Stimulated activated CD8-positive, alpha-beta memory T cell treated with anti-CD3 and anti-CD28 coated beads, Interleukin-4, amount 100 ng/mL, for 4 hours (primary cell): ENCODE measurements at regions not wholly inside any gene's neighbourhood (a gene's known extent, or its start where the extent isn't known, plus 50 kb on each side); places are given as distances from the start of the nearest gene placed in this dataset.

Source experiments
- DNase-seq, 2 donors: peaks; one replicate each; pipeline ENCODE4 v3.0.0-alpha.2; 2020; ENCODE audit warnings: low read depth in 2 of 2, low spot score in 1 of 2

DNA sequence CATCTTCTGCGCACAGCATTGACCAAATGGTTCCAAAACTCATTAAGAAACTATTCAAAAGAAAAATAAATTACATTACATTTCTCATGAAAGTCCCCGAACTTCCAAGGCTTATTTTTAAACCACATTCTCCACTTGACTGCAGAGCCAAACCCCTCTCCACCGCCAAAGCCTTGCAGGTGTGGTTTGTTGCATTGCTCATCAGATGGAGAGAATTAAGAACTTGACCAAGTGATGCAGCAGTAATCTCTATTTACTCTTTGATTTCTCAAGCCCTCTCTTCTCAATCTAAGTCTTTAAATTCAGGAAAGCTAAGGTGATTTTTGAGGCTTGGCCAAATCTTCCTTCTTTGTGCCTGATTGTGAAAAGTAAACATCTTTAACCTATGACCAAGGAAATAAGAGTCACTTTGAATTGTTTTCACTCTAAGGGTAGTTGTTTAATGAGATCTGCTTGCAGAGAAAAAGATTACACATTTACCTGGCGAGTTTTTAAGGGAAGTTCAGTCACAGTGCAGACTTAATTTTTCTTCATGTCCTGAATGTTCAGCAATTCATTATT, 290.5 kb upstream of the ITGA1 start:
- DNase-seq: no peak

GRCh38 chr5:52498607-52499006, 289.1 kb upstream of the ITGA1 start:
- no peak for DNase-seq

DNA sequence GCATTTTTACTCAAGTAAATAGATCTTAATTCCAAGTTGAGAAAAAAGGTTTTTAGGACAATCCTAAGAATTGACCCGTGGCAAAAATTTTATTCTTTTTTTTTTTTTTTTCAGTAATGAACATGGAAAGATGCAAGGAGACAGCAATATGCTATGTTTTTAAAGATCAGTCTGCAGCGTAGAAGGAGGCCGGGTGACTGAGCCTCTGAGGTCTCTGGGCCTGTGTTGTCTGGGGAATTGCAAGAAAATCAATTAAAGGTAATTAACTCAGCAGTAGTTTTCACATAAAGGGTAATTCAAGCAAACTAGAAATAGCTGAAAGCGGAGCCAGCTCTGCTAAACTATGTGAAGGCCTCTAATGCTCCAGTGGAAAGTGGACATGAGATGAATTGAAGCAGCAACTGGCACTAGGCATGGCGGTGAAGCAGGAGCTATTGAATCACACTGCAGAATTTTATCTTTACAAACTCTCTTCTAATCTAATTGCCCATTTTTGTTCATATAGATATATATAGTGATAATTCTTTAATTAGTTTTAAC, 285.2 kb upstream of the ITGA1 start:
- DNase-seq: no peak

DNA sequence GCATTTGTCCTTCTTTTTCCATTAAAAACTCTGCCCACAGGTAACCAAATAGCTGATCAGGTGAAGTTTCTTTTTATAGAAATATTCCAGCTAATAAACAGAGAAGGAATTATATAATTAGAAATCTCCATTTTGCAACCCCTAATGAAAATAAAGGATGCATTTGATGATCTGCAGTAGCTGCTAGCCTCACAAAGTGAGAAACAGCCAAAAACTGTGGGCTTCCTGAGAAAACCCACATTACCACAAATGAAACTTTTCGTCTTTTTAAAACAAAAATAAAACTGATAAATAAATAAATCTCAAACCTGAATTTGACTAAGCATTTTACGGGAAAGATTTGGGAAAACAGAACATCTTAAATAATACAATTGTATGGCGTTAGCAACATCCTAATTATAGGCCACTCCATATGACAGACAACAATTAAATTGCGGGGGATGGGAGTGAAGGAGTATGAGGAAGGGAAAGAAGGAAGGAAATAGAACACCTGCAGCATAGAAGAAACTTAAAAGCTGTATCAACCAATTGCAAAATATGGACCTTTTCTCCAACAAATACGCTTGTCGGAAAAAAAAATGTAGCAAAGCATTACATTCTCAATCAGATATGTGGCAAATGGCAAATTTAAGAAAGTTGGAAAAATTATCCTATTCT, 283.0 kb upstream of the ITGA1 start:
- no peak for DNase-seq

- no peak for DNase-seq
Observed at GRCh38 chr5:52517667-52518066, 270.0 kb upstream of the ITGA1 start.

DNA sequence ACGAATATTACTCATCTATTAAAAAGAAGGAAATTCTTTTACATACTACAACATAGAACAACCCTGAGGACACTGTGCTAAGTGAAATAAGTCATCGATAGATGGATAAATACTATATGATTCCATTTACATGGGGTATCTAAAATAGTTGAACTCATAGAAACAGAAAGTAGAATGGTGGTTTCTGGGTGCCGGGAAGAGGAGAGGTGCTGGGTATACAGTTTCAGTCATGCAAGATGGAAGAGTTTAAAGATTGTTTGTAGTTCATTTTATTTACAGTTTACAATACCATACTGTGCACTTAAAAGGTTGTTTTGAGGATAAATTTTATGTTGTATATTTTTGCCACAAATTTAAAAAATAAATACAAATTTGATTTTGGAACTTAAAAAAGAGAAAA, 267.5 kb upstream of the ITGA1 start:
- no peak for DNase-seq

DNA sequence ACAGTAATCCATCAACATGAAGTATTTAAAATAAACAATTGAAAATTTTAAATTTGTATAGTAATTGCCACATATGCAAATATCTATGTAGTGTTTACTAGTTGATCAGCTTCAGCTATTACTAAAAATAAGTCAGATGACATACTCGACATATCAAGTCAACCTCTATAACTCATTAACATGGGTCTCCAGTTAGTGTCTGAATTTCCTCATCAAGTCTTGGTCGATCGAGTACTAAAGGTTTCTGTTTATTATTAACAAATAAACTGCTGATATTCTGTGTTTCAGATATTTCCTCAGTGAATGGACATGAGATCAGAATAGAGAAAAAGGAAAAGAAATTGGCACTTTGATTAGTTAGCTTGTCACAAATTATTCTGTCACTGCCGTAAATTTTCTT, 266.5 kb upstream of the ITGA1 start:
- DNase-seq: no peak

- no peak for DNase-seq
Observed at GRCh38 chr5:52523701-52524100, 264.0 kb upstream of the ITGA1 start.

- no peak for DNase-seq
Observed at GRCh38 chr5:52531105-52531504, 256.6 kb upstream of the ITGA1 start.

DNA sequence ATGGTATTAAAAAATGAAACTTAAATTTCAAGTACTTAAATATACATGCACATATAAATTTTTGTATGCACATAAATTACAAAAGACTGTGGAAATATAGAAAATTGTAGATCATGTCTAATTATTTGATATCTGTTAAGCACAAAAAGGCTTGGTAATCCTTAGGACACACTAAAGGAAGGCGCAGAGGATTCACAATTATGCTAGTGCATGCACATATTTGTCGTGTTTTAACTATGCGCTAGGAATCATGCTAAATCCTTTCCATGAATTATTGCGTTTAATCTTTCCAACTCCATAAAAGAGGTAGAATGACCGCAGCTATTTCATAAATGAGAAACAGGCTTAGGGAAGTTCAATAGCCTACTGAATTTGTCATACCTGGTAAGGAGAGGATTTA, 244.1 kb upstream of the ITGA1 start:
- DNase-seq: no peak

DNA sequence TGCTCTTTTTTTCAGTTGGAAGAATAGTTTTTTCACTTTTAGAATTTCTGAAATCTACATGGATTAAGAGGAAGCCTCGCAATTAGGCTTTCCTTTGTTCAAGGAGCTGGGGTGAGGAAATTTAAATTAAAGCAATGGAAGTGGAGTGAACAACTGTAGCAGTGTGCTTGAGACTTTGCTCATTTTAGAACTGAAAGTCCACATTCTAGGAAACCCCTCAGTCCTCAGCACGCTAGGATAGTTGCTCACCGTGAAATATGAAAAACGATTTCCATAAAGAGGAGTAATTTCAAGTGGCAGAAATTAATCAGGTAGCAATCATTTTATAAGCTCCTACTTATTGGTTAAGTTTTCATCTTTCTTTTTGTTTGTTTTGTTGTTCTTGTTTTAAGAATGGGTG, 243.0 kb upstream of the ITGA1 start:
- no peak for DNase-seq

- DNase-seq: no peak
Observed at GRCh38 chr5:52554293-52554692, 233.4 kb upstream of the ITGA1 start.

- DNase-seq: no peak
Observed at GRCh38 chr5:52560366-52560765, 227.3 kb upstream of the ITGA1 start.

DNA sequence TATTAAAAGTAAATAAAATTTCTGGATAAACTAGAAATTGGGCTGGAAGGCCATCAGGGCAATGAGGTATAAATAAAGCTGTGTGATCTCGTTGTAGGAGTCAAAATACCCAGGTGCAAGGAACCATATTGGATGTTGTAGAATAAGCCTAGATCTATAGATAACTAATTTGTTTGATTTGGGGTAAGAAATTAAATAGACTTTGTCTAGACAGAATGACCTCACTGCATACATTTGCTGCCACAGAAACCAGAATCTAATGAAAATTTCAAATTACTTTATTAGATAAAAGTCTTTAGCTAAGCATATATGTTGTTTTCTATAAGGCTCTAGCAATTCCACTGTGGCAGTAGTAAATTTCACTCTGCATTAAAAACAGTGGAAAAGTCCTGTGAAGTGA, 225.2 kb upstream of the ITGA1 start:
- no peak for DNase-seq

DNA sequence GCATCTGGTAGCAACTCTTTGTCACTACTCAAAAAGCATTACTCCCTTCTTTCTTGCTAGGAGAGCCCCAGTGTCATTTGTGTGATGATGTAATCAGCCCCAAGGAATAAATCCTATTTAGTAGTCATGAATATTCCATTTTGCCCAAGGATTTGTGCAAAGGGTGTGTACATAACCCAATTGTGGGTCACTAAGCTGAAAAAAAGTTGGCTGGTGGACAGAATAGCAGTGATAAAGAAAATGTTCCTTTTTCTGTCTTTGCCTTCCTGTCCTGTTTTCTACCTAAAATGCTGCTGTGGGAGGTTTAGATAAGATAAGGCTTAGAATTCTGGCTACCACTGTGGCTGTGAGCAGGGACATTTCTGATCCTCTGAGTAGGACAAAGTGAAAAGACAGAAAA, 223.1 kb upstream of the ITGA1 start:
- DNase-seq: no peak

GRCh38 chr5:52577546-52577945, 210.2 kb upstream of the ITGA1 start:
- no peak for DNase-seq

GRCh38 chr5:52579391-52579790, 208.3 kb upstream of the ITGA1 start:
- no peak for DNase-seq

- no peak for DNase-seq
Observed at GRCh38 chr5:52580921-52581320, 206.8 kb upstream of the ITGA1 start.

DNA sequence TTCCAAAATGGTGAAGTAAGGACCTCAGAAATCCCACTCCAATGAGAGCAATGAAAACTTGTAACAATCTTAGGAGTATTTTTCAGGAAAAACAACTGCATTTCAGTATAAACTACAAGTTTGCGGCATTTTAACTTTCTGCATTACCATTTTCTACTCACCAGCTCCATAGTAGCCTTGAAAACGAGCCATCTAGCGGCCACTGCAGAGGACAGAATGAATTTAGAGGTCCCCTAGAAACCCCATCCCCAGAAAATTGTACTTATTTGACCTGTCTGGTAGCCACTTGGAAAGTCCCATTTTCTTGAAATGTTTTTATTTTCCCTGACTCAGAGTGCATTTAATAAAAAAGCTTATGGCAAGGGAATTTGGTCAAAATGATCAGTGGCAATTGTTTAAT, 205.4 kb upstream of the ITGA1 start:
- DNase-seq: no peak

DNA sequence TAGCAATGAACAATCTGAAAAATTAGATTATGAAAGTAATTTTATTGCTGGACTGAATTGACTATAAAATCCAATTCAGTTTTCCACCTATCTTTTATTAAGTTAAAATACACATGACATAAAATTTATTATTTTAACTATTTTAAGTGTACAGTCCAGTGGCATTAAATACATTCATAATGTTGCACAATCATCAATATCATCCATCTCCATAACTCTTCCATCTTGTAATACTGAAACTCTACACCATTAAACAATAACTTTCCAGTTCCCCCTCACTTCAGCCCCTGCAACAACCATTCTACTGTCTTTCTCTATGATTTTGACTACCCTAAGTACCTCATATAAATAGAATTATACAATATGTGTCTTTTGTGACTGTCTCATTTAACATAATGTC, 200.6 kb upstream of the ITGA1 start:
- DNase-seq: no peak

- no peak for DNase-seq
Observed at GRCh38 chr5:52597625-52598024, 190.1 kb upstream of the ITGA1 start.

DNA sequence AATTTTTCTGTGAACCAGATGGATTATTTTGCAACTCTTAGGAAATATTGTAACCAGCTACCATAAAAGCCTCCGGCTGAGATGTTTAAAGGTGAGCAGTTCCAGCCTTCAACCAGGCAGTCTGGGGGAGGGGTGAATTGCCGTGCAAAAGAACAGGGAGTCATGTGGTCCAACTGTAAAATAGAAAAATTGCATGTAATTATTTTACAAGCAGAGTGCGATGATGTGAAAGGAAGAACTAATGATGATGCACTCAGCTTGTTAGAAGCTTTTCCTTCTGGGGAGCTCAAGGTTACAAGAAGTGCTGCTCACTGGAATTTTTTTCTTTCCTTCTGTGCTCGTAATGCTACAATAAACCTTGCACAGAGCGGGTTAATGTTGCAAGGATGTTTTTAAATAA, 188.7 kb upstream of the ITGA1 start:
- DNase-seq: no peak
